ENCODE measurements at regions not wholly inside any gene's neighbourhood (a gene's known extent, or its start where the extent isn't known, plus 50 kb on each side); places are given as distances from the start of the nearest gene placed in this dataset.

GRCh38 chr5:19266791-19267190 is 721.2 kb downstream of the CDH18 start:
- Histone ChIP-seq H3K79me2 (ENCODE audit: insufficient read depth, low read length) (no peaks in the 10 kb centered on the region), H3K4me1 (ENCODE audit: insufficient read depth, low read length) (no peaks in the 10 kb centered on the region), H3K4me2 (ENCODE audit: low read depth, low read length) (no peak overlapping the region), H4K20me1 (ENCODE audit: insufficient read depth, low read length) (no peaks in the 10 kb centered on the region), H3K36me3 (replicated peaks in 1 of 2; ENCODE audit: control insufficient read depth in 1 of 2, insufficient read depth in 2 of 2, low read length in 2 of 2) (no peaks in the 10 kb centered on the region), H3K9me3 (ENCODE audit: low read length) (peaks cover 76% of the 10 kb centered on the region), H2AFZ (ENCODE audit: low read length) (no peak overlapping the region), H3K27me3 (ENCODE audit: control insufficient read depth in 1 of 2, insufficient read depth in 2 of 2, low read length in 2 of 2) (no peaks in the 10 kb centered on the region), H3K4me3 (replicated peaks in 1 of 3; ENCODE audit: insufficient read depth in 1 of 3, low read depth in 2 of 3, low read length in 3 of 3) (no peak overlapping the region), H3K9ac (ENCODE audit: insufficient read depth, low read depth, low read length) (no peak overlapping the region), H3K27ac (ENCODE audit: extremely low read length, insufficient read depth, low read length) (no peak overlapping the region)
- in situ Hi-C loops (cut with HindIII; ENCODE audit: extremely low pct_ligation_motif_present, low pct_unique_long_range_greater_than_20kb) (no loop called here), intact Hi-C loops (cut with micrococcal nuclease; ENCODE audit: unreplicated experiment) (no loop called here)
- BruUV-seq (replicated peaks), result no TSS peak
- no peak for ATAC-seq
- WGBS (ENCODE audit: low lambda C conversion rate), result 1% methylated on average over 4 of the region's 4 CpGs
- ChIA-PET CTCF (ENCODE audit: low intra/inter-chr PET ratio, low total read pairs) (no interaction called here), POLR2A (no interaction called here)
- TF ChIP-seq ZC3H13 (CRISPR knock-in tag; IDR thresholded peaks at IDR 0.05), result no peak
- TF ChIP-seq ATF1 (CRISPR knock-in tag; IDR thresholded peaks at IDR 0.05), result no peak
- TF ChIP-seq KMT2A (CRISPR knock-in tag; IDR thresholded peaks at IDR 0.05), result no peak
- TF ChIP-seq JUN (CRISPR knock-in tag; IDR thresholded peaks at IDR 0.05), result no peak
- TF ChIP-seq ONECUT2 (CRISPR knock-in tag; IDR thresholded peaks at IDR 0.05), result no peak
- TF ChIP-seq POGK (CRISPR knock-in tag; conservative IDR thresholded peaks at IDR 0.05), result no peak
- no peak for TF ChIP-seq SIN3B (IDR thresholded peaks at IDR 0.05; ENCODE audit: low read length)
- TF ChIP-seq PREB (CRISPR knock-in tag; IDR thresholded peaks at IDR 0.05), result no peak
- DNase-seq (ENCODE audit: low spot score), result no peak
- FAIRE-seq, result no peak

All from HepG2 (cell line).